NCI-H128 (cell line): ENCODE measurements at regions not wholly inside any gene's neighbourhood (a gene's known extent, or its start where the extent isn't known, plus 50 kb on each side); places are given as distances from the start of the nearest gene placed in this dataset.
"Not testable (repeated sequence)": the region's sequence is repeated elsewhere in the genome, so short reads cannot be mapped to it uniquely, and the experiment has no call there.

Source experiments
- DNase-seq: peaks from one replicate; lab custom pipeline; 2025; ENCODE audit not compliant: unreplicated experiment; lab: John Stamatoyannopoulos, UW

GRCh38 chr13:68834375-68834774 lies 1273.3 kb upstream of the ATXN8OS start:
- no peak for DNase-seq

DNA sequence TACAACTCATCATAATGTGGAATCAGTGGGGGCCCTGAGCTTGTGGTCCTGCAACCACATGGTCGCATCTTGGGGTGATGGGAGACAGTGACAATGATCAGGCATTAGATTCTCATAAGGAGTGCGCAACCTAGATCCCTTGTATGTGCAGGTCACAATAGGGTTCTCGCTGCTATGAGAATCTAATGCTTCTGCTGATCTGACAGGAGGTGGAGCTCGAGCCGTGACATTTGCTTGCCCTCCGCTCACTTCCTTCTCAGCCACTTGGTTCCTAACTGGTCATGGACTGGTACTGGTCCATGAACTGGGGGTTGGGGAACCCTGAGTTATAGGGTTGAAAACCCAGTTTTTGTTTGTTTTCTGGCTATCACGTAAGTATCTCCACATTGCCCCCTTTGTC lies 1290.9 kb upstream of the ATXN8OS start:
- no peak for DNase-seq

GRCh38 chr13:68813180-68813796 lies 1294.3 kb upstream of the ATXN8OS start:
- DNase-seq = no peak

DNA sequence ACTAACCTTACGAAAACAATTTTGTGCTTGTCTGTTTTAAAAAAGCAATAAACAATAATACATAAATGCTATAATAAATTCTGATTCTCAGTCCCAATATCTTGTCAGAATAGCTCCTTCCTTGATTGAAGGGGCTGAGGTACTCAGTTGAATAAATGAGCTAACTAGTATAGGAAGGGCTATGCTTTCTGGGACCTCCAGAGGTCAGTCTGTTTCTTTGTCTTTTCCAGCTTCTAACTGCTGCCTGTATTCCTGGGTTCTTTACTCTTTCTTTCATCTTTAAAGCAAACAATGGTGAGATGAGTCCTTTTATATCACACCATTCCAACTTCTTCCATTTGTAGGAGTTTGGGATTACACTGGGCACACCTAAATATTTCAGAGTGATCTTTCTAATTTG lies 1297.0 kb upstream of the ATXN8OS start:
- no peak for DNase-seq

- no peak for DNase-seq
These were observed 1299.2 kb upstream of the ATXN8OS start for GRCh38 chr13:68808456-68808855.

DNA sequence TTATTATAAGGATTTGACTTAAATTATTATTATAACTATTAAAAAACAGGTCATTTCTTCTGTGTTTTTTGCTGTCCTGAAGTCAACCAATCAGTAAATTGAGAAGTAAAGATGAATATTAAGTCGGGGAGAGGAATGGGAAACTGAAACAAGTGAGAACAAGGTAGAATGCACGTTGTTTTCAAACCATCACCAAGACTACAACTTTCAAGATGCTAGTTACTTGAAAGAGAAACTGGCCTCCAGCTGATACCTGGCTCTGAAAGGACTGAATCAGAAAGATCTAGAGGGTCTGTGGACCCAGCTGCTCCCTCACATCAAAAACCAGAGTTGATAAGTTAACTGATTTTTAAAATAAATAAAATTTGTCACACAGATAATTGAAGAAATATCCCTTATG lies 1301.5 kb upstream of the ATXN8OS start:
- no peak for DNase-seq

DNA sequence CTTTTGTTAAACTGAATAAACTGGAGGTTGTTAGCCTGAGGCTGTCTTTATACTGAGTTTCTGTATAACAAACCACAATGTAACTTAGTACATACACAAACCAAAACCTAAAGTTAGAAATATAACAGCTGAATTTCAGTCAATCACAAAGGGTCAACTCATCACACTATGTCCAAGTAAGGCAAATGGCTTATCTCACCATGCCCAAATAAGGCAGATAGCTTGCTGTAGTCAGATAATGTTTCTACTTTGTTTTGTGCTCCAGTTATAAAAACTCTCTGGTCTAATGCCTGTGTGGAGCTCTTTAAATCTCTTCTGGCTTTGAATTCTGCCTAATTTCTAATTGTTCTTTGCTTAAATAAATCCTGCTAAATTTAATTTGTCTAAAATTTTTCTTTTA lies 1323.4 kb upstream of the ATXN8OS start:
- no peak for DNase-seq

DNA sequence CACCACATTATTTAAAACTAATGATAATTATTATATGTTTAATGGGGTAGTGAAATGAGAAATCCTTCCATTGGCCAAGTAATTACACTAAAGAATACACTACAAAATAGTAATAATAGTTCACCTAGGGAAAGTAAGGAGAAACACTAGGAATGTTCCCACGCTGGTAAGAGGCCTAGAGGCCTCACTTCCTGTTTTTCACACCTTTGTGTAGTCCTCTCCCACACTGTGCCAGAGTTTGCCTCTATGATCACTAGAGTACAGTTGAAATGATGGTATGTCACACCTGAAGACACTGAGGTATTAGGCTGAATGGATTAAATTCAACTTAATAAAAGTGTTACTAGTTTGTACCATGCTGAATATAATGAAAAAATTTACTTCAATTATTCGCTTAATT lies 1348.0 kb upstream of the ATXN8OS start:
- no peak for DNase-seq

- DNase-seq = no peak
These were observed 1357.8 kb upstream of the ATXN8OS start for GRCh38 chr13:68749796-68750195.

DNA sequence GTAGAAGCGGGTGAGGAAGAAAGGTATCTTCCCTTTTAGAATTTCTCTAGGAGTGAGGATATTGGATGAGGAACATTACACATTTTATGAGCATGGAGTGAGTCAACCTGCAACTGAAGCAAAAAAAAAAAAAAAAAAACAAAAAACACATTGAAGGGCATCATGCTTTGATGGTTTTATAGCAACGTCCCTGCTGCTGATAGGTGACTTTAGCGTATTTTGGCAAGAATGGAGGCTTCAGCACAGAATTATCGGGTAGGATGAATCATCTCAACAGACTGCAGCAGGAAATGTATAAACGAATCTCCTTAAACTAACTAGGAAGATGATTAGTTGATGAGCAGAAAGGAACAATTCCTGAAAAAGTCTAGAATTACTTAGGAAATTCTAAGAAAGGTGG lies 1359.6 kb upstream of the ATXN8OS start:
- DNase-seq = no peak

GRCh38 chr13:68745502-68745901 lies 1362.1 kb upstream of the ATXN8OS start:
- DNase-seq = no peak

GRCh38 chr13:68736961-68737360 lies 1370.7 kb upstream of the ATXN8OS start:
- no peak for DNase-seq

DNA sequence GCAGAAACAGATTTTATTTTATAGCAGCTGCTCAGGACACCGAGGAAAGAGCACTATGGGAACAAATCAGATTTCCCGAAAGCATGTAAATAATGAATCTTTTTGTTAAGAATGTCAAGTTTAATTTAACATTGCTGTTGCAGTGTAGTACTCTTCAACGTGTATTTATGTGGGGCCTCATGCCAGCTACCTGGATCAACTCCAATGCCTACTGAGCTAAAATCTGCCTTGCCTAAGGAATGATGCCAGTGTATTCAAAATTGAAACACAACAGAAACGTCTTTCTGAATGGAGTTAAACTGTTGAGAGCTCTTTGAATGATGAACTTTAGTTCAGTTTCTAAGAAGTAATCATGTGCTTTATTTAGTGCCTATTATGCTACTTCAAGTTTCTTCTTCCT lies 1379.8 kb upstream of the ATXN8OS start:
- no peak for DNase-seq

GRCh38 chr13:68727165-68727564 lies 1380.5 kb upstream of the ATXN8OS start:
- DNase-seq = no peak

DNA sequence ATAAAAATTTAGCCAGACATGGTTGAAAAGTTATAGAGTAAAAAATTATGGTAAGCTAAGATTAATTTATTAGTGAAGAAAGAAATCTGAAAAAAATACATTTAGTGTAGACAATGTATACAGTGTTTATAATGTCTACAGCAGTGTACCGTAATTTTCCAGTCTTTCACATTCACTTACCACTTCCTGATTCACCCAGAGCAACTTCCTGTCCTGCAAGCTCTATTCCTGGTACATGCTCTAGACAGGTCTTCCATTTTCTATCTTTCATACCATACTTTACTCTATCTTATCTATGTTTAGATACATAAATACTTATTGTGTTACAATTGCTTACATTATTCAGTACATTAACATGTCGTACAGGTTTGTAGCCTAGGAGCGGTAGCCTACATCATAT lies 1387.8 kb upstream of the ATXN8OS start:
- no peak for DNase-seq

GRCh38 chr13:68715651-68716050 lies 1392.0 kb upstream of the ATXN8OS start:
- DNase-seq = no peak

DNA sequence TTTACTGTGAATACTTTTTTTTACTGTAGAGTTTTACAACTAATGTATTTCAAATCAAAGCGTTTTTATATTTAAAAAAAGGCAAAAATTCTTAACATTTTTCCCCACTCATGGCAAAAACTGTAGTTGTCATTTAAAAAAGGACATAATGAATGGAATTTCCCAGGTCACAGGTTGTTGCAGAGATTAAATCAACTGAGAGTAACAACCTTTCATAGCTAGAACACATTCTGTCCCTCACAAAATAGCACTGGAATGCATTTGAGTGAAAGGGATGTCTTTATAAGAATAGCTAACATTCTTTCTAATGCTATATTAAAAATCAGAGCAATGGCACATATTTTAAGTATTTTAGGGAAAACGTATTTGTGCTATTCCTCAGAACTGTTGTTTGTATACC lies 1393.3 kb upstream of the ATXN8OS start:
- DNase-seq = no peak

DNA sequence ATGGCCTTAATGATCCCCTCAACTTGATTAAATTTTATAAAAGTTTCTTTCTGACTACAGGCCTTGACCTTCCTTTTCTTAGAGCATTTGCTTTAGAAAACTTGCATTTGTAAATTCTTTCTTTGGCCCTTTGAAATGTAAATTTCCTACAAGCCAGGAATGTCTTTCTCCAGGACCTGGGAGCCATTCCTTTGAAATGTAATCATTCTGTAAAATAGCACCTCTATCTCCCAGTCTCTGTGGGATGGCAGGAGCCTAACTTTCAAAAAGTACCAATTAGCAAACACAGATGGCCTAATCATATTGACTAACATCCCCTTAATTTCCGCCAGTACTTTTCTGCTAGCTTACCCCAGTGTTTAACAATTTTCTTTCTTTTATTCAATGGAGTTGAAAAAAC lies 1394.2 kb upstream of the ATXN8OS start:
- DNase-seq = no peak

GRCh38 chr13:68708336-68708908 lies 1399.2 kb upstream of the ATXN8OS start:
- DNase-seq = no peak

DNA sequence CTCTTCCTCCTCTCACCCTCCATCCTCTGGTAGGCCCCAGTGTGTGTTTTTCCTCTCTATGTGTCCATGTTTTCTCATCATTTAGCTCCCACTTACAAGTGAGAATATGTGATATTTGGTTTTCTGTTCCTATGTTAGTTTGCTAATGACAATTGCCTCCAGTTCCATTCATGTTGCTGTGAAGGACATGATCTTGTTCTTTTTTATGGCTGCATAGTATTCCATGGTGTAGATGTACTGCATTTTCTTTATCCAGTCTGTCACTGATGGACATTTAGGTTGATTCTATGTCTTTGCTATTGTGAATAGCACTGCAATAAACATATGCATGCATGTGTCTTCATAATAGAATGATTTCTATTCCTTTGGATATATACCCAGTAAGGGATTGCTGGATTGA lies 1401.6 kb upstream of the ATXN8OS start:
- DNase-seq = not testable (repeated sequence)

DNA sequence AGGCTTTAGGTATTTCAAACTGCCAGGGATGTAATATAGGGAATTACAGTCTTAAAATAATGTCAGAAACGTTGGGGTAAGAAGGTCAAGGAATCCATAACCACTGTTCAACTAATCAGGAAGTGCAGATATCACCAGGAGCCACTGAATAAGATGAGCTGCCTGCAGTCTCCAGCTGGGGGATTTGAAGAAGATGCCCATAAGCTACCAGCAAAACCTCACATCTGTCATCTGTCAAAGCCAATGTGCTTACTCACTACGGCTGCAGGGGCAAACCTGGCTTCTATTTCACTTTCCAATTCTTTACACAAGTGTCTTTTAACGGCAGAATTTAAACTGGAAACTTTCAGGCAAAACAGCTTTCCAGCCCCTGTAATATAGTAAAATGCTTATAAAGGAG lies 1410.1 kb upstream of the ATXN8OS start:
- DNase-seq = no peak

DNA sequence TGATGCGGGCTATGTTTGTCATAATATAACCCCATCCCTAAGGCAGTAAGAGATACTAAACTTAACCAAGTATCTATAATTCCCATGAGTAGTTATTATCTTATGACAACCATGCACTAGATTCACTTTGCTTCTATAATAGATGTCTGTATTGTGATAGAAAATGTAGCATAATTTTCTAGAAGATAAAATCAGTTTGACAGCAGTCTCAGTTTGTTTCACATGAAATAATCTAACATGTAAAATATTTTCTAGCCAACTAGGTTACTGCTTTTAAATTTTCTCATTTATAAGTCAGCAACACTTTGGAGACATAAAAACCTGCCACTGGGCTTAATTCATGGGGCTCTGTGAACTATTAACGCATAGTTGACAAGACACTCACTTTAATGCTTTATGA lies 1410.7 kb upstream of the ATXN8OS start:
- DNase-seq = no peak

DNA sequence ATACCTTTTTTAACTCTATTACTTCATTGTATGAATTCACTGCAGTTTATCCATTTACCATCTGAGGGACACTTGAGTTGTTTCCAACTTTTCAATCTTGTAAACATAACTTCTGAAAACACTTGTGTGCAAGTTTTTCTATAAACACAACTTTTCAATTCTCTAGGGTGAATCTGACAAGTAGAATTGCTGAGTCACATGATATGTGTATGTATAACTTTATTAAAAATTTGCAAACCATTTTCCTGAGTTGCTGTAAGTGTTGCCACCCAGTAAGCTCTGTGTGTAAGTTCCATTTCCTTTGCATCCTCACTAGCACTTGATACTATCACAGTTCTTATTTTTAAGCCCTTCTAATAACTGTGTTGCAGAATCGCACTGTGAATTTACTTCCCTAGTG lies 1415.6 kb upstream of the ATXN8OS start:
- DNase-seq = no peak
